Neural progenitor cell (in vitro differentiated cells): ENCODE measurements at regions not wholly inside any gene's neighbourhood (a gene's known extent, or its start where the extent isn't known, plus 50 kb on each side); places are given as distances from the start of the nearest gene placed in this dataset.
A peak's percentile ranks its signal among the peaks of the same experiment; 100 is the strongest.

Experiments used
- DNase-seq: peaks from one replicate; pipeline ENCODE4 v3.0.0-alpha.2; 2016; ENCODE audit warnings: low spot score
- H2AFZ ChIP-seq: fragments of 200-600 bp; sonication (generic); replicated peaks from 2 replicates; pipeline ENCODE4 v1.6.1; 2016; ENCODE audit warnings: antibody characterized with exemption
- H3F3A ChIP-seq: fragments of 200-600 bp; sonication (generic); 2 replicates; pipeline ENCODE4 v1.6.1; 2016; ENCODE audit warnings: antibody characterized with exemption, low read depth
- H3K27ac ChIP-seq: fragments of 200-600 bp; sonication (generic); 2 replicates; pipeline ENCODE4 v1.5.1; 2016; ENCODE audit warnings: mild to moderate bottlenecking
- H3K27me3 ChIP-seq: fragments of 200-600 bp; sonication (generic); 2 replicates; pipeline ENCODE4 v1.6.1; 2016; ENCODE audit warnings: mild to moderate bottlenecking, moderate library complexity
- H3K36me3 ChIP-seq: fragments of 200-600 bp; sonication (generic); 2 replicates; pipeline ENCODE4 v1.5.1; 2016
- H3K4me1 ChIP-seq: fragments of 200-600 bp; sonication (generic); 2 replicates; pipeline ENCODE4 v1.6.1; 2016; ENCODE audit warnings: mixed run types
- H3K4me2 ChIP-seq: fragments of 200-600 bp; sonication (generic); 2 replicates; pipeline ENCODE4 v1.6.1; 2016
- H3K4me3 ChIP-seq: fragments of 200-600 bp; sonication (generic); 2 replicates; pipeline ENCODE4 v1.5.1; 2016
- H3K79me2 ChIP-seq: fragments of 200-600 bp; sonication (generic); 2 replicates; pipeline ENCODE4 v1.6.1; 2016; ENCODE audit warnings: low read depth
- H3K9ac ChIP-seq: fragments of 200-600 bp; sonication (generic); 2 replicates; pipeline ENCODE4 v1.6.1; 2016
- H3K9me3 ChIP-seq: fragments of 200-600 bp; sonication (generic); 2 replicates; pipeline ENCODE4 v1.5.1; 2016; ENCODE audit warnings: low read depth
- H4K20me1 ChIP-seq: fragments of 200-600 bp; sonication (generic); 2 replicates; pipeline ENCODE4 v1.6.1; 2016; ENCODE audit warnings: low read depth
- H3K27ac Mint-ChIP-seq: 3 replicates; pipeline ENCODE4 v1.8.0; 2021; ENCODE audit warnings: mixed read lengths
- H3K27me3 Mint-ChIP-seq: 2 replicates; pipeline ENCODE4 v1.8.0; 2022; ENCODE audit warnings: low read depth, mild to moderate bottlenecking, inconsistent platforms, moderate library complexity, mixed read lengths; ENCODE audit not compliant: insufficient read depth
- H3K36me3 Mint-ChIP-seq: 3 replicates; pipeline ENCODE4 v1.8.0; 2021; ENCODE audit warnings: mixed read lengths
- H3K4me1 Mint-ChIP-seq: 3 replicates; pipeline ENCODE4 v1.8.0; 2021; ENCODE audit warnings: mixed read lengths
- H3K4me3 Mint-ChIP-seq: 3 replicates; pipeline ENCODE4 v1.8.0; 2021; ENCODE audit warnings: mild to moderate bottlenecking, moderate library complexity, mixed read lengths
- H3K9me3 Mint-ChIP-seq: 3 replicates; pipeline ENCODE4 v1.8.0; 2020; ENCODE audit warnings: mixed read lengths
- CTCF ChIP-seq: fragments of 200-600 bp; sonication (generic); IDR thresholded peaks from 2 replicates; pipeline ENCODE4 v1.5.1; 2017; ENCODE audit warnings: antibody characterized with exemption, mild to moderate bottlenecking
- EZH2 ChIP-seq: fragments of 200-600 bp; sonication (generic); IDR thresholded peaks from 2 replicates; pipeline ENCODE4 v1.6.1; 2017; ENCODE audit warnings: antibody characterized with exemption, mild to moderate bottlenecking, moderate library complexity
- EZH2phosphoT487 ChIP-seq: fragments of 200-600 bp; sonication (generic); IDR thresholded peaks from 2 replicates; pipeline ENCODE4 v1.6.1; 2017; ENCODE audit warnings: antibody characterized with exemption

- Histone ChIP-seq H3K27me3 (no peaks in the 10 kb centered on the region), H3K27ac (peak overlapping the region; percentile 78), H3K9ac (no peak overlapping the region), H3K79me2 (no peaks in the 10 kb centered on the region), H3K9me3 (no peaks in the 10 kb centered on the region), H3K4me1 (peaks cover 58% of the 10 kb centered on the region), H4K20me1 (no peaks in the 10 kb centered on the region), H3K4me3 (no peak overlapping the region), H2AFZ (no peak overlapping the region), H3K4me2 (peak overlapping the region; percentile 47), H3K36me3 (no peaks in the 10 kb centered on the region), H3F3A (peaks cover 43% of the 10 kb centered on the region)
- H3K4me3 Mint-ChIP-seq = no peak overlapping the region
- peaks cover 28% of the 10 kb centered on the region for H3K4me1 Mint-ChIP-seq
- no peaks in the 10 kb centered on the region for H3K9me3 Mint-ChIP-seq
- no peak for DNase-seq
- TF ChIP-seq EZH2 (no peak), EZH2phosphoT487 (no peak), CTCF (no peak)
- H3K36me3 Mint-ChIP-seq = no peaks in the 10 kb centered on the region
- no peak overlapping the region for H3K27ac Mint-ChIP-seq
- peaks cover 11% of the 10 kb centered on the region for H3K27me3 Mint-ChIP-seq
Observed at GRCh38 chr1:36667836-36668235, 185.1 kb upstream of the CSF3R start.

GRCh38 chr1:36667256-36667655 is 184.5 kb upstream of the CSF3R start:
- no peak overlapping the region for H3K27ac Mint-ChIP-seq
- H3K9me3 Mint-ChIP-seq = no peaks in the 10 kb centered on the region
- H3K9me3 ChIP-seq = no peaks in the 10 kb centered on the region
- peak overlapping the region; percentile 78 for H3K27ac ChIP-seq
- no peak overlapping the region for H2AFZ ChIP-seq
- peaks cover 38% of the 10 kb centered on the region for H3F3A ChIP-seq
- no peaks in the 10 kb centered on the region for H3K79me2 ChIP-seq
- peaks cover 11% of the 10 kb centered on the region for H3K27me3 Mint-ChIP-seq
- peaks cover 52% of the 10 kb centered on the region for H3K4me1 ChIP-seq
- H3K4me3 ChIP-seq = no peak overlapping the region
- peaks cover 28% of the 10 kb centered on the region for H3K4me1 Mint-ChIP-seq
- H3K9ac ChIP-seq = no peak overlapping the region
- H3K36me3 Mint-ChIP-seq = no peaks in the 10 kb centered on the region
- H4K20me1 ChIP-seq = no peaks in the 10 kb centered on the region
- peak overlapping the region; percentile 47 for H3K4me2 ChIP-seq
- peak; percentile 39 for DNase-seq
- H3K36me3 ChIP-seq = no peaks in the 10 kb centered on the region
- H3K4me3 Mint-ChIP-seq = no peak overlapping the region
- H3K27me3 ChIP-seq = no peaks in the 10 kb centered on the region
- TF ChIP-seq EZH2phosphoT487 = no peak
- TF ChIP-seq EZH2 = no peak
- no peak for TF ChIP-seq CTCF

GRCh38 chr1:36665478-36666080 is 182.9 kb upstream of the CSF3R start:
- Histone ChIP-seq H3K79me2 (no peaks in the 10 kb centered on the region), H2AFZ (no peak overlapping the region), H3K27me3 (no peaks in the 10 kb centered on the region), H3K4me3 (no peak overlapping the region), H3K4me1 (peaks cover 41% of the 10 kb centered on the region), H4K20me1 (no peaks in the 10 kb centered on the region), H3K9me3 (no peaks in the 10 kb centered on the region), H3K9ac (no peak overlapping the region), H3K27ac (no peak overlapping the region), H3F3A (peaks cover 36% of the 10 kb centered on the region), H3K36me3 (no peaks in the 10 kb centered on the region), H3K4me2 (no peak overlapping the region)
- Mint-ChIP-seq H3K9me3 (no peaks in the 10 kb centered on the region), H3K36me3 (no peaks in the 10 kb centered on the region), H3K27me3 (peaks cover 11% of the 10 kb centered on the region), H3K4me3 (no peak overlapping the region), H3K4me1 (peaks cover 28% of the 10 kb centered on the region), H3K27ac (no peak overlapping the region)
- no peak for TF ChIP-seq EZH2
- no peak for TF ChIP-seq EZH2phosphoT487
- no peak for TF ChIP-seq CTCF
- DNase-seq = no peak
